ENCODE measurements at regions not wholly inside any gene's neighbourhood (a gene's known extent, or its start where the extent isn't known, plus 50 kb on each side); places are given as distances from the start of the nearest gene placed in this dataset.

- TF ChIP-seq POLR2A (IDR thresholded peaks at IDR 0.05) (no peak), CTCF (IDR thresholded peaks at IDR 0.05) (peak; percentile 51 to 74 (median 66)), POLR2AphosphoS5 (IDR thresholded peaks at IDR 0.05) (peak in 3 of 4 donors; percentile 24 to 71 (median 71))
Measured at GRCh38 chr14:52131640-52132320, 62.9 kb upstream of the NID2 start.
